HG03108 (cell line): ENCODE measurements at regions not wholly inside any gene's neighbourhood (a gene's known extent, or its start where the extent isn't known, plus 50 kb on each side); places are given as distances from the start of the nearest gene placed in this dataset.
A peak's percentile ranks its signal among the peaks of the same experiment; 100 is the strongest.

ENCODE experiments used
- ATAC-seq: cut with Tn5 transposase; IDR thresholded peaks from one replicate; pipeline ENCODE4 v1.9.1; 2021; ENCODE audit warnings: moderate library complexity; ENCODE audit not compliant: unreplicated experiment

DNA sequence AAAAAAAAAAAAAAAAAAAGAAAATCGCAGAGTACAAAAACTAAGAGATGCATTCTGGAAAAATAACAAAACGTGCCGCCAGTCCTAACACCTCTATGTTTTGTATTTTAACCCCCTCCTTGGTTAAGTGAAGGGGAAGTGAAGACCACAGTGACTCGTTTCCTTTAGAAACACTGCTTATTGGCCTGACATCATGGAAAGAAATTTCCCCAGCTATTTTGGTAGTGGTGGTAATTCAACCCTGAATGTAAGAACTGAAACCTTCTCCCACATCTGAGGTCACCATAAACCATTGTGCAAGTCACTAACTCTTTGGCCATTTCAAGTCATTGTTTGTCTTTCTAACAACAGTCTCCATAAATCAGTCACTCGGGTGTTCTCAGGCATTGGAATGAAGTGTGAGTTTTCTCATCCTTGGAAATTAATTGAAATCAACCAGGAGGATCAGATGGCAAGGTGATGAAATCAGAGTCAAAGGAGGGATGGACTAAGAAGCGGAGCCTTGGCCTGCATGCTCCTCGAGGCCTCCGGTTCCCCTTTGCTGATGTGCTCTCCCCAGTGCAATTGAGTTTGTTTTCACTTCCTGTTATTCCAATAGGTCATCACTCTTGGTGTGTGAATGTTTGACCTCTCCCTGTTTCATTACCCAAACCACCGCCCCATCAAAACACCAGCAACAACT lies 443.9 kb downstream of the FGF9 start:
- ATAC-seq: peak; percentile 86

DNA sequence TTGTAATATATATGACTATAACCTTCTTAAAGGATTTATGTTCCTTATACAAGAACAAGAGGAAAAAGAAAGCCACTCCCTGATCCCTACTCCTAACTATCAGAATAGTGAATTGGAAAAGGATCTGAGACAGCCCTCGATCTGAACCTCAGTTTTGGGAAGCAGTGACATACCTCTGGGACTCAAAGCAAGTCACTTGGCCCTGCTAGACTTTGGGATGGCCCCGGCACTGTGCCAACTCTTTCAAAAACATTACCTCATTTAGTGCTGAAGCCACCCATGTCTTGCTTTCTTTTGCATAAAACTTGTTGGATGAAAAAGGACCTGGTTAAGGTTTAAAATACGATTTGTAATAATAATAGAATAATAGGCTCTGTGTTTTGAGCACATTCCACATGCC lies 447.3 kb downstream of the FGF9 start:
- no peak for ATAC-seq

DNA sequence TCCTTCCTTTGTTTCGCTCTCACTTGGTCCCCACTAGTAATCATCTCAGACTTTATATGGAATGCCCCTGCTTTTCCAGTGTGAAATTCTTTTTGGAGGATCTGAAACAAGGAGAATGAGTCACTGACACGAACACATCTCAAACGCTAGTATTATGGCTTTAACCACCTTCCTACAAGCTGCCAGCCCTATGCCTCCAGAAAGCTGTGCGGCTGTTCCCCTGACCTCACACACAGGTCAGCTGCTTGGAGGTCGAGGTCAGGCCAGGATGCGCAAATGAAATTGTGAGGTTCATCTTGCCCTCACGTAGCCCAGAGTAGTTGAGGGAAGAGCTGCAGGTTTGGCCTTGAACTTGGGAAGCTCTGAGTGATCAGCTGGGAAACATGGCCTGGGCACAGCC lies 449.8 kb downstream of the FGF9 start:
- ATAC-seq: no peak

DNA sequence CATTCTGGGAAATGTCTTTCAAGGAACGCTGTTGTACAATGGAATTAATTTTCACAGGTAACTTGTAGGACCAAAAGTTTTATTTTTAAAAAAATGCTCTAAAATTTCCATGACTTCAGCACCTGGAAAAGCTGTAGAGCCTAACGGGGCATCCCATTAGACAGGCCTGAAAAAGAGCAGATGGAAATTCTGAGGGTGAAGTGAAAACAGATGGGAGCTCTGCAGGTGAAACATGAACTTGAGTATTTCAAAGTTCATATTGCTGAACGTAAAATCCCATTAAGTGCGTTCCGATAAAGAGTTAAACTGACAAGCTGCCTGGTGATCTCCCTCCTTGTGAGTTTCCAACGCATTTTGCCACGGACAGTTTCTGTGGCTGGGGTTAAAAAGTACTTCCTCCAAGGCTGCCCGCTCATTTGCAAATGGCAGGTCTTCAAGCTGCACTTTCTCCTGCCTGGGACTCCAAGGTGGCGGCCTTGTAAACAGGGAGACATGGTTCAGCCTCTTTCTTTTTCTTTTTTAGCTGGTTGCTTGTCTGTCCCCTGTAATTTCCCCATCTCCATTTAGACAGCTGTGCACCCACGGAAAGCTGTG lies 450.4 kb downstream of the FGF9 start:
- no peak for ATAC-seq

DNA sequence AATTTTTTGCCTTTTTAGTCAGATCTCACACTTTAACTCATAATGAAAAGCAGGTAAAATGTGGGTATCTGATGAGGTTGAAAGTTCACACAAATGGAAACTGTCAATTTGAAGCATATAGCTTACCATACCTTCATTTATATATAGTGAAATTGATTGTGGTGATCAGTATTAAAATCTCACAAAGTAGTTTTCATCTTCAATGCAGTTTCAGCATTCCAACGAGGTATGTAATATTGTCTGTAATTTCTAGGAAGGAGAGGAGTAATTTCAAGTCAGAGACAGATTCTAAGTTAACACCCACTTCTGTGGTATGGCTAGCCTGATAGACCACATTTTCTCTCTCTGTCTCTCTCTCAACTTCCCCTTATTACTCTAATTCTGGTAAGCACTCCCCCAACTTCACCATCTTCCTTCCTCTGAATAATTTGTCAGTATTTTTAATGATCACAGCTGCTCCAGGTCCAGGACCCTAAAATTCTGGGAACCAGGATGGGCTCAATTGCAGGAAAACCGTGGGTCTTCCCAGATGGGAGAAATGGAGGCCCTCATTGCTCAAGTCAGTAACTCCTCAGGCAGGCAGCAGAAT lies 455.7 kb downstream of the FGF9 start:
- ATAC-seq: peak; percentile 96

DNA sequence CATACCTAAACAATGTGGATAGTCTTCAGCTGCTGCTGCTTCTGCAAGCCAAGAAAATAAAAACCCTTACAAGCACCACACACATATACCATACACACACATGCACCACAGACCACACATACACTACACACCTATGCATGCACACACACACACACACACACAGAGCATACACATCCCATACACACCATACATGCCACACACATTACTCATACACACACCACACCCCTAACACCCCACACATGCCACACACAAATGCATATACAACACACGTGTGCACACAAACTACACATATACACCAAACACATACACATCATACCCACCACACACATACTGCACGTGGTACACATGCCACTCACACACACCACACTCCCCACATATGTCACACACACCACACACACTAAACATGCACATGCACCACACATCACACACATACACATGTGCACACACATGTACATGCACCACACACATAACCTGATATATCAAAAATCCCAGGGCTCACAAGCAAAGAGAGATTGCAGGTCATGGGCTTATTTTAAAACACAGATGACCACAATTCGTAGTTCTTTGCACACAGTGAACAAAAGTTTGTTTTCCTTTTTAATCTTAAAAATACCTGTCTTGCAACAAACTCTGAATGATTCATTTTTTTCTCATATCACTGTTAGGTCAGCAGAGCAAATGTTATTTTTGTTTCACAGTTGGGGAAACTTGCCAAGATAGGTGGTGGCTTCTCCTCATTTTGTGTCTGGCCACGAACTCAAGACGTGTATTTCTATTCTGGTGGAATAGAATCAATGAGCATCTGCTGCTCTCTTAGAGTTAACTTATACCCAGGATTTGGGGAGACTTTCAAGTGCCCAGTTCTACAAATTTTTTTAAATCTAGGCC lies 456.6 kb downstream of the FGF9 start:
- no peak for ATAC-seq

DNA sequence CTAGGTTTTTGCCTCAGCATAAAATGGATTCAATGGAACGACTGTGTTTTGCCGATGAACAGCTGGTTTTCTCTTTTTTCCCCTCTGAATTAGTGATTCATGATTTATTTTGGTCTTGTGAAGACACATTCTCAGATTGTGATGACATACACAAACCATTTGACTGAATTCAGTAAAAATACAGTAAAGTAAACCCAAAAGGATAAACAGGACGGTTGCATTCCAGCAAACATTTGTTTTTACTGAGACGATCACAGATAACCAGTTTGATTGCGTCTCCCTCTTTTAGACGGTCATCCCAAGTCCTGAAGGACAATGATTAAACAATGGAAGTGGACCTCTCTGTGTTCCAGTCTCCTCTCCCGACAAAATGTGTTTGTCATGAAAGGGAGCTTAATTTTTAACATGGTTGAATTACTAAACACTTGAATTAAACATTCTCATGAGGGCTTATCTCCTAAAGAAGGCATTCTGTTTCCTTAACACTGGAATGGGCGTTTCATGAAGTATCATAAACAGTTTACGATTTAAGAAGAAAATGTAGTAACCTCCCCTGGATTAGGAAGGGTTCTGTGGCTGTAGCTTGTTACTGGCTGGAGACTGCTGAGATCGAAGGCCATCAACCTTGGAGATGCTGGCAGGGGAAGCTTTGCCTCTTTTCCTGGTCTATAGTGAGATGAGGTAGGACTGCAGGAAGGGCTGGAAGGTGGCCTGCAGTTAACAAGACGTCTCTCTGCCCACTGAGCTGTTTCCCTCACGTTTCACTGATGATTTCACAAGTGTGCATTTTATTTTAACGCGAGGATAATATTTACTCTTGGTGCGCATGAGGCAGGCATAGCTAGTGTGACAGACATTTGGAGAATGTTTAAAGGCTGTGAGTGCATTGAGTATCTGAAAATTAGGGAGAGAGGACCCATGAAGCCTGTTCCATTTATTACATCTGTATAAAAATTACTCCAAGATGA lies 457.9 kb downstream of the FGF9 start:
- no peak for ATAC-seq

DNA sequence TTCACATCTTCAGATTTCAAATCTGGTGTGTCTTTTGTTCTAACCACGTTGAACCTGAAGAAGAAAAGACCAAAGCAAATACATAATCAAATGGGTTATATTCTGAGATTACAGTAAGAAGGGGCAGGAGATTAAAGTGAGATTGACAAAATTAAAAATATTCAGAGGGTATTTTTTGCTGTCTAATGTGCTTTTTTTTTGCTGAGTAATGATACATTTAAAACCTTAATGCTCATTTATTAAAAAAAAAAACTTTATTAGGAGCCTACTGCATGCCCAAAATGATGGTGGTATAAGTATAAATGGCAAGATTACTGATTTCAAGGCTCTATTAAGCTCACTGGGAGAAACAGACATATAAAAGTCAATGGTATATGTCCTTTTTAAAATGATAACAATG lies 459.4 kb downstream of the FGF9 start:
- ATAC-seq: no peak

DNA sequence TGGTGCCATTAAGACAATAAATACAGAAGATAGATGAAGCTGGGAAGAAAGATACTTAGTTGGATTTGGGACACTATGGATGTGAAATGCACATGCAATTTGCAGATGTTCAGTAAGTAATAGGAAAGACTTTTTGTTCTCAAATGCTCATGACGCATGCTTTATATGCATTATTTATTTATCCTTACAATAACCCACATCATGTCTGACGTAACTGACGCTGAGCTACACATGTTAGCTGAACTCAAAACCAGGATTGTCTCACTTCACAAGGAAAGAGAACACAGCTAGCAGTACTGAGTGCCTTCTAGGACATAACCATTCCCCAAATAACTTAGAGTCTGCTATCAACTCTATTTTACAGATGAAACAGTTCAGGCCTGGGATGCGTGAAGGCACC lies 463.4 kb downstream of the FGF9 start:
- no peak for ATAC-seq

DNA sequence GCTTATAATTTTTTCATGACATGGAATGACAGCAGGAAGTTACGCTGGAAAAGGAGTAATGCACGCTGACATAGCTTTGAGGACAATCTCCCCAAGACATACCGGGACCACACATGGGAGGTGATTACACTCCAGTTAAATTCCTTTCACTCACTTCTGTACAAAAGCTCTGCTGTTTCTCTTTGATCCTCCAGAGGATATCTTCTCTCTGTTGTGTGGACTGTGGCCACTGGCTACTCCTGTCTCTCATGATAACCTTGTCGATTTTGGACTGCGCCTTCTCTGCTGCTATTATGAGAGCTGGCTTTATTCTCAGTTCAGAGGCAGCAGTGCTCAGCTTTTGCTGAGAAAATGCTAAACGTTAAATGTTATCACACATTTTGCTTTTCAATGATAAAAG lies 464.6 kb downstream of the FGF9 start:
- ATAC-seq: no peak

DNA sequence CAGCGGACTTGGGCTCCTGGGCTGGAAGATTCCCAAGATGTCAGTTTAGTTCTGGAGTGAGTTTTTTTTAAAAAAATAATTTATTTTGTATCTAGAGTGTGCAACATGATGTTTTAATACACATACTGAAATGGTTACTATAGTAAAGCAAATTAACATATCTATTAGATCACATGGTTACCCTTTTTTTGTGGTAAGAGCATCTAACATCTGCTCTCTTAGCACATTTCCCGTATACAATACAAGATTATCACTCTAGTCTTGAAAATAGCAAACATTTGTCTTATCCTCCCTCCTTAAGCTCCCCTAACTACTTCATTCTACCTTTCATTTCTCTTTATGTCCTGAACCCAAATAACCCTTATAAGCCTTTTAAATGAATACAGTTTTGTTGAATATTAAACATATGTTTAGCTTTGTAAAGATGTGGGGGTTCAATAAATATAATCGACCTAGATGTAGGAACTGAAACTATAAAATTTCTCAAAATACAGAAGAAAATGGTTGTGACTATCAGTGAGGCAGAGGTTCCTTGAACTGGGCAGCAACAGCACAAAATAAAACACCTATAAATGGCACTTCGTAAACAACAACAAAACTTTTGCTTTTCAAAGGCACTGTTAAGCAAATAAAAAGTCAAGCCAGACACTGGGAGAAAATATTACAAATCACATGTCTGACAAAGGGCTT lies 466.6 kb downstream of the FGF9 start:
- no peak for ATAC-seq

DNA sequence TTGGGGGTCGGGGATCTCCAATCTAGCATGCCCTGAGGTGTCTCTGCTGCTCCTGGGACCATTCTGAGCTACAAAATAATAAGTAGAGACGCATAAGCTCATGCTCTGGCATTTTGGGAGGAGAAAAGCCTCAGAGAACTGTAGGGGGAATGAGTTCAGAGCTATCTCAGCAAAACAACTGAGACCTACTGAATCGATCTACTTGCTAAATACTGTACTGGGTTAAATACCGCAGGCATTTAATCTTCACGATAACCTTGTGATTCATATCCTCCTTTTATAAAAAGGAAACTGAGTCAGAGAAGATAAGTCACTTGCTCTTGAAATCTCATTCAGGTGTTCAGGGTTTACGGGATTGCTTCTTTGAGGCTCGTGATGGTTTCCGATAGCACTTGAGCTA lies 468.1 kb downstream of the FGF9 start:
- no peak for ATAC-seq

DNA sequence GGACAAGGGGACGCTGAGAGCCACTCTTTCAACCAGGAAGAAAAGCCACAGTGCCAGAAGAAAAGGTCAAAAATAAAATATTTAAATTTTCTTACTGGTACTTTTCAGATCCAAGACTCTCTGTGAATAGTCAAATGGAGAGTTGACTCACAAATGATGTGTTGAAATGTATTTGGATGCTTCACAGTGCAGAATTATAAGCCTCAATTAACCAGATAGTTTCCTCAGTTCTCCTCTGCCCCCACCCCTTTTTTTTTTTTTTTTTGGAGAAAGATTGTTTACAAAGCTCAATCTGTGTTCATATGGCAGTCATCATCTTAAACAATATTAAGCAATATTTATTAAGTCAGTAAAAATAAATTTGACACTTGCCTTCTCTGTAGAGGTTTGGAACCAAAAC lies 470.8 kb downstream of the FGF9 start:
- no peak for ATAC-seq

DNA sequence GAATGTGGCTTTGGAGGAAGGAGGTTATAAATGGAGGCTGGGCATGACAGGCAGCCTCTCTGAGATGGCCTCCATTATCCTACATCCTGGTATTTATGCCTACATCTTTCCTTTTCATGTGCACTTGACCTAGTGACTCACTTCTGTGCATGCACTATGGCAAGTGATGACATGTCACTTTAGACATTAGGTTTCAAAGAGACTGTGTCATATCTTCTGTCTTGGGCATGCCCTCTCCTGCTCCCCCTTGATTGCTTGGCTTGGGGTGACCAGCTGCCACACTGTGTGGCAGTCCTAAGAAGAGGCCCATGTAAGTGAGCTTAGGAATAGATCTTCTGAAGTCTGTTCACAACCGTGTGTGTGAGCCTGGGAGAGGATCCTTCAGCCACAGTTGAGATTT lies 472.8 kb downstream of the FGF9 start:
- ATAC-seq: no peak

DNA sequence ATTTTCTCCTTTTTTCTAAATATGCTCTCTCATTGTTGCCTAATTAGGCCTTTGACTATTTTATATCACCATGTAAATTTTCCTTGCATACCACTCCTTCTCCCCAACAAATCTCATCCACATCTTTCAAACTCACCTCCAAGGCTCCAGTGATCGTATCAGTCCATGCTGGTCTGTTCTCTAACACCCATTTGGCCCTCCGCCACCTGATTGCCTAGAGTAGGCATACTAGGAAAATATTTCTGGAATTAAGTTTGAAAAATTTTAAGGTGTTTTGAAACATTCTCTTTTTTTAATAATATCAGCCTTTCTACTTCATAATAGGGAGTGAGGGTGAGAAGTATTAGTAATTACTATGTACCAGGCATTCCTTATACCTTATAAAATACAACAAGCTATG lies 473.9 kb downstream of the FGF9 start:
- ATAC-seq: no peak

DNA sequence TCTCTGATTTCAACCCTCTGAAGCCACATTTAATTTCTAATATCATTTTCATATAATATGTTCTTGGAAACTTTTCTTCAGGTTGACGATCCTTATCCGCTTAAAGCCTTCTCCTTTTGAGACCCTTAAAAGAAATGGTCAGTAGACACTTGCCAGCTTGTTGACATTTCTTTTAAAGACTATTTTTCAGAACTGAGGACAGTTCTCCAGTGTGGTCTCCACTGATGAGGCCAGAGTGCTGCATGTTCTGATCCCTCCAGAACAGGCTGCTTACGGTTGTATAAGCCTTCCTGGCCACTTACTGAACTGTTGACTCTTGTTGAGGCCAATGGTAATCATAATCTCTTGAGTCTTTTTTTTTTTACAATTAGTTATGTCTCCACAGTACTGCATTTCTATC lies 477.3 kb downstream of the FGF9 start:
- ATAC-seq: no peak

DNA sequence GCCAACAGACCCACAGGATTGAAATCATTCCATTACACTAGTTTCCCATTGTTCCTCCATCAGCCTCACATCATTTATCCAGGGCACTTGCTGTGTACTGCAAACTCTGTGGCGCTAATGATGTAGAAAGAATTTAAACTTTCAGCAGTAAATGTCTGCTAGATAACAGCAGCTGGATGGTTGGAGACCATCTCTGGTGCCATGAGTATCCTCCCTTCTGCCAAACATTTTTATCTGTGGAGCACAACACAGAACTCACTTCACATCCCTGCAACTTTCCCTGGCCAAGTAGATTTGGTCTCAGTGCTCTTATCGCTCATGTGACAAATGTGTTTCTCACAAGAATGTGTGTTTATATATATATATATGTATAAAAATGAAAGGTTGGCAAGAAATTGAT lies 481.9 kb downstream of the FGF9 start:
- ATAC-seq: no peak

DNA sequence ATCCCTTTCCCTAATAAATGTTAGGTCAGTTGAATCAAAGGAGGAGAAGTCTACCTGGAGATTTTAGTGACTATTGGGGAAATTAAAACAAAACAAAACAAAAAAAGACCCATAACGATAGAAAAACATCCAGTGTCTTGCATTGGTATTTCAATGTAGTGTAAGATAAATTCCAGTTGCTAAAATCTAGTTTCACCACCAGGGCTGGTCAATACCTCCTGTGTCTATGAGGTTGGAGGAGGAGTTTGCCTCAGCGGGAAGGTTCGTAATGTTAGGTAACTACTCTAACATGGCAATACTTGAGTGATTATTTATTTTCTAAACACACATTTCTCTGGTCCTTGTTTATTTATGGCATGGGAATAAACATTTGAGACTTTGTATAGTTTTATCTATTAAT lies 483.2 kb downstream of the FGF9 start:
- ATAC-seq: no peak

DNA sequence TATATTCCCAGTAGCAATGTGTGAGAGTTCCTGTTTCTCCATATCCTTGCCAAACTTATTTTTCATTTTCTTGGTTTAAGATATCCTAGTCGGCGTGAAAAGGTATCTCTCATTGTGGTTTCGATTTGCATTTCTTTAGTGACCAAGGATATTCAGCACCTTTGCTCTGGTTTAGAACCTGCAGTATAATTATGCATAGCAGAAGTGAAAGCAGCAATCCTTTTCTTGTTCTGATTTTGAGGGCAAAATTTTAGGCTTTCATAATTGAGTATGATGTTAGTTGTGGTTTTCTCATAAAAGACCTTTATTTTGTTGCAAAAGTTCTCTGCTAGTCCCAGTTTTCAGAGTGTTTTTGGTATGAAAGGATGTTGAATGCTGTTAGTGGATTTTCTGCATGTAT lies 491.0 kb downstream of the FGF9 start:
- ATAC-seq: peak; percentile 80

DNA sequence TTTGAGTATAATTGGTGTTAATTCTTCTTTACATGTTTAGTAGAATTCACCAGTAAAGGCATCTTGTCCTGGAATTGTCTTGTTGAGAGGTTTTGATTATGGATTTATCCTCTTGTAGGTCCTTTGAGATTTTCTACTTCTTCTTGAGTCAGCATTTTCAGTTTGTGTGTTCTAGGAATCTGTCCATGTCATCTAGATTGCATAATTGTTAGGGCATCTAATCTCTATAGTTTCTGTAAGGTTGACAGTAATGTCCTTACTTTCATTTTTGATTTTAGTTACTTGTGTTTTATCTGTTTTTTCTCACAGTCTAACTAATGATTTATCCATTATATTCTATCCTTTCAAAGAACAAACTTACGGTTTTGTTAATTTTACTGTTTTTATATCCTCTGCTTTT lies 492.0 kb downstream of the FGF9 start:
- peak; percentile 39 for ATAC-seq
